ENCODE measurements at regions not wholly inside any gene's neighbourhood (a gene's known extent, or its start where the extent isn't known, plus 50 kb on each side); places are given as distances from the start of the nearest gene placed in this dataset.

DNA sequence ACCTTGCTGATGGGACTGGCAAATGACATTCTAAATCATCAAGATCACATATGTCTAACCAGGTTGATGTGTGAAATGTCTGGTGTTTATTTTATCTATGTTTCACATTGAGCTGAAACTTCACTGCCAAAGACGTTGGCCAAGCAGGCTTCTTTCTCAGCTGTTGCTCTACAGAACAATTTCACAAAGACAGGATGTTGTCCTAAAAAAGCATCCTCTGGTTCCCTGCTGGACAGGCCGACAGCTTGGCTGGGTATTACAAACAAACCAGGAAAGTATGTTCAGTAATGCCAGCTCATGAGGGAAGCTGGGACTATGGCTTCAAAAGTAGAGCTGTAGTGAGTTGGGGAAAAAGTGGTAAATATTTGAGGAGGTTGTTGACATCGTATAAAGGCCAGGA, 179.4 kb downstream of the FAM43A start:
- no peak overlapping the region for H3K4me3 Mint-ChIP-seq
- H3K4me3 ChIP-seq: no peak overlapping the region
- H3K9me2 ChIP-seq (ENCODE audit: insufficient read depth): 0 out of 2 replicates have a peak, but pooled peaks cover 4% of the 10 kb centered on the region
- no peaks in the 10 kb centered on the region for H3F3A ChIP-seq (replicated peaks; ENCODE audit: low read depth)
- DNase-seq (ENCODE audit: low spot score): no peak
- H3K27ac Mint-ChIP-seq: no peak overlapping the region
- no peaks in the 10 kb centered on the region; the same call in 2 of the 3 replicates for H3K9me3 Mint-ChIP-seq
- H3K27me3 ChIP-seq (ENCODE audit: insufficient read depth): no peaks in the 10 kb centered on the region
- no peaks in the 10 kb centered on the region for H4K20me1 ChIP-seq (replicated peaks; ENCODE audit: insufficient read depth)
- H3K4me2 ChIP-seq: no peak overlapping the region
- H3K4me1 Mint-ChIP-seq: peaks cover 13% of the 10 kb centered on the region
- H3K79me2 ChIP-seq (replicated peaks; ENCODE audit: insufficient read depth): no peaks in the 10 kb centered on the region
- no peak for TF ChIP-seq ZNF114 (CRISPR knock-in tag; IDR thresholded peaks at IDR 0.05)
- TF ChIP-seq STAT1 (IDR thresholded peaks at IDR 0.05; ENCODE audit: unreplicated experiment): no peak
- no peak for TF ChIP-seq ZNF331 (CRISPR knock-in tag; IDR thresholded peaks at IDR 0.05; ENCODE audit: low read depth)
- no peak for TF ChIP-seq NANOG (IDR thresholded peaks at IDR 0.05; ENCODE audit: borderline replicate concordance)
- no peak for TF ChIP-seq EZH2 (IDR thresholded peaks at IDR 0.05; ENCODE audit: low read depth, unreplicated experiment)
- no peak for TF ChIP-seq POLR2AphosphoS5 (IDR thresholded peaks at IDR 0.05; ENCODE audit: low read depth)
- TF ChIP-seq, protein P1, sequence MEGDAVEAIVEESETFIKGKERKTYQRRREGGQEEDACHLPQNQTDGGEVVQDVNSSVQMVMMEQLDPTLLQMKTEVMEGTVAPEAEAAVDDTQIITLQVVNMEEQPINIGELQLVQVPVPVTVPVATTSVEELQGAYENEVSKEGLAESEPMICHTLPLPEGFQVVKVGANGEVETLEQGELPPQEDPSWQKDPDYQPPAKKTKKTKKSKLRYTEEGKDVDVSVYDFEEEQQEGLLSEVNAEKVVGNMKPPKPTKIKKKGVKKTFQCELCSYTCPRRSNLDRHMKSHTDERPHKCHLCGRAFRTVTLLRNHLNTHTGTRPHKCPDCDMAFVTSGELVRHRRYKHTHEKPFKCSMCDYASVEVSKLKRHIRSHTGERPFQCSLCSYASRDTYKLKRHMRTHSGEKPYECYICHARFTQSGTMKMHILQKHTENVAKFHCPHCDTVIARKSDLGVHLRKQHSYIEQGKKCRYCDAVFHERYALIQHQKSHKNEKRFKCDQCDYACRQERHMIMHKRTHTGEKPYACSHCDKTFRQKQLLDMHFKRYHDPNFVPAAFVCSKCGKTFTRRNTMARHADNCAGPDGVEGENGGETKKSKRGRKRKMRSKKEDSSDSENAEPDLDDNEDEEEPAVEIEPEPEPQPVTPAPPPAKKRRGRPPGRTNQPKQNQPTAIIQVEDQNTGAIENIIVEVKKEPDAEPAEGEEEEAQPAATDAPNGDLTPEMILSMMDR (conservative IDR thresholded peaks at IDR 0.05; ENCODE audit: low read depth in 2 of 2): no peak
- TF ChIP-seq, protein P2, sequence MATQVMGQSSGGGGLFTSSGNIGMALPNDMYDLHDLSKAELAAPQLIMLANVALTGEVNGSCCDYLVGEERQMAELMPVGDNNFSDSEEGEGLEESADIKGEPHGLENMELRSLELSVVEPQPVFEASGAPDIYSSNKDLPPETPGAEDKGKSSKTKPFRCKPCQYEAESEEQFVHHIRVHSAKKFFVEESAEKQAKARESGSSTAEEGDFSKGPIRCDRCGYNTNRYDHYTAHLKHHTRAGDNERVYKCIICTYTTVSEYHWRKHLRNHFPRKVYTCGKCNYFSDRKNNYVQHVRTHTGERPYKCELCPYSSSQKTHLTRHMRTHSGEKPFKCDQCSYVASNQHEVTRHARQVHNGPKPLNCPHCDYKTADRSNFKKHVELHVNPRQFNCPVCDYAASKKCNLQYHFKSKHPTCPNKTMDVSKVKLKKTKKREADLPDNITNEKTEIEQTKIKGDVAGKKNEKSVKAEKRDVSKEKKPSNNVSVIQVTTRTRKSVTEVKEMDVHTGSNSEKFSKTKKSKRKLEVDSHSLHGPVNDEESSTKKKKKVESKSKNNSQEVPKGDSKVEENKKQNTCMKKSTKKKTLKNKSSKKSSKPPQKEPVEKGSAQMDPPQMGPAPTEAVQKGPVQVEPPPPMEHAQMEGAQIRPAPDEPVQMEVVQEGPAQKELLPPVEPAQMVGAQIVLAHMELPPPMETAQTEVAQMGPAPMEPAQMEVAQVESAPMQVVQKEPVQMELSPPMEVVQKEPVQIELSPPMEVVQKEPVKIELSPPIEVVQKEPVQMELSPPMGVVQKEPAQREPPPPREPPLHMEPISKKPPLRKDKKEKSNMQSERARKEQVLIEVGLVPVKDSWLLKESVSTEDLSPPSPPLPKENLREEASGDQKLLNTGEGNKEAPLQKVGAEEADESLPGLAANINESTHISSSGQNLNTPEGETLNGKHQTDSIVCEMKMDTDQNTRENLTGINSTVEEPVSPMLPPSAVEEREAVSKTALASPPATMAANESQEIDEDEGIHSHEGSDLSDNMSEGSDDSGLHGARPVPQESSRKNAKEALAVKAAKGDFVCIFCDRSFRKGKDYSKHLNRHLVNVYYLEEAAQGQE (IDR thresholded peaks at IDR 0.05; ENCODE audit: unreplicated experiment): no peak
- TF ChIP-seq, protein P3, sequence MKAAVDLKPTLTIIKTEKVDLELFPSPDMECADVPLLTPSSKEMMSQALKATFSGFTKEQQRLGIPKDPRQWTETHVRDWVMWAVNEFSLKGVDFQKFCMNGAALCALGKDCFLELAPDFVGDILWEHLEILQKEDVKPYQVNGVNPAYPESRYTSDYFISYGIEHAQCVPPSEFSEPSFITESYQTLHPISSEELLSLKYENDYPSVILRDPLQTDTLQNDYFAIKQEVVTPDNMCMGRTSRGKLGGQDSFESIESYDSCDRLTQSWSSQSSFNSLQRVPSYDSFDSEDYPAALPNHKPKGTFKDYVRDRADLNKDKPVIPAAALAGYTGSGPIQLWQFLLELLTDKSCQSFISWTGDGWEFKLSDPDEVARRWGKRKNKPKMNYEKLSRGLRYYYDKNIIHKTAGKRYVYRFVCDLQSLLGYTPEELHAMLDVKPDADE (IDR thresholded peaks at IDR 0.05): no peak
- no peak for TF ChIP-seq JUNB (IDR thresholded peaks at IDR 0.05; ENCODE audit: unreplicated experiment)
- no peak for TF ChIP-seq CREB1 (CRISPR knock-in tag; IDR thresholded peaks at IDR 0.05; ENCODE audit: low read depth)
- TF ChIP-seq EZH2phosphoT487 (IDR thresholded peaks at IDR 0.05; ENCODE audit: unreplicated experiment): no peak
- TF ChIP-seq, protein P4, sequence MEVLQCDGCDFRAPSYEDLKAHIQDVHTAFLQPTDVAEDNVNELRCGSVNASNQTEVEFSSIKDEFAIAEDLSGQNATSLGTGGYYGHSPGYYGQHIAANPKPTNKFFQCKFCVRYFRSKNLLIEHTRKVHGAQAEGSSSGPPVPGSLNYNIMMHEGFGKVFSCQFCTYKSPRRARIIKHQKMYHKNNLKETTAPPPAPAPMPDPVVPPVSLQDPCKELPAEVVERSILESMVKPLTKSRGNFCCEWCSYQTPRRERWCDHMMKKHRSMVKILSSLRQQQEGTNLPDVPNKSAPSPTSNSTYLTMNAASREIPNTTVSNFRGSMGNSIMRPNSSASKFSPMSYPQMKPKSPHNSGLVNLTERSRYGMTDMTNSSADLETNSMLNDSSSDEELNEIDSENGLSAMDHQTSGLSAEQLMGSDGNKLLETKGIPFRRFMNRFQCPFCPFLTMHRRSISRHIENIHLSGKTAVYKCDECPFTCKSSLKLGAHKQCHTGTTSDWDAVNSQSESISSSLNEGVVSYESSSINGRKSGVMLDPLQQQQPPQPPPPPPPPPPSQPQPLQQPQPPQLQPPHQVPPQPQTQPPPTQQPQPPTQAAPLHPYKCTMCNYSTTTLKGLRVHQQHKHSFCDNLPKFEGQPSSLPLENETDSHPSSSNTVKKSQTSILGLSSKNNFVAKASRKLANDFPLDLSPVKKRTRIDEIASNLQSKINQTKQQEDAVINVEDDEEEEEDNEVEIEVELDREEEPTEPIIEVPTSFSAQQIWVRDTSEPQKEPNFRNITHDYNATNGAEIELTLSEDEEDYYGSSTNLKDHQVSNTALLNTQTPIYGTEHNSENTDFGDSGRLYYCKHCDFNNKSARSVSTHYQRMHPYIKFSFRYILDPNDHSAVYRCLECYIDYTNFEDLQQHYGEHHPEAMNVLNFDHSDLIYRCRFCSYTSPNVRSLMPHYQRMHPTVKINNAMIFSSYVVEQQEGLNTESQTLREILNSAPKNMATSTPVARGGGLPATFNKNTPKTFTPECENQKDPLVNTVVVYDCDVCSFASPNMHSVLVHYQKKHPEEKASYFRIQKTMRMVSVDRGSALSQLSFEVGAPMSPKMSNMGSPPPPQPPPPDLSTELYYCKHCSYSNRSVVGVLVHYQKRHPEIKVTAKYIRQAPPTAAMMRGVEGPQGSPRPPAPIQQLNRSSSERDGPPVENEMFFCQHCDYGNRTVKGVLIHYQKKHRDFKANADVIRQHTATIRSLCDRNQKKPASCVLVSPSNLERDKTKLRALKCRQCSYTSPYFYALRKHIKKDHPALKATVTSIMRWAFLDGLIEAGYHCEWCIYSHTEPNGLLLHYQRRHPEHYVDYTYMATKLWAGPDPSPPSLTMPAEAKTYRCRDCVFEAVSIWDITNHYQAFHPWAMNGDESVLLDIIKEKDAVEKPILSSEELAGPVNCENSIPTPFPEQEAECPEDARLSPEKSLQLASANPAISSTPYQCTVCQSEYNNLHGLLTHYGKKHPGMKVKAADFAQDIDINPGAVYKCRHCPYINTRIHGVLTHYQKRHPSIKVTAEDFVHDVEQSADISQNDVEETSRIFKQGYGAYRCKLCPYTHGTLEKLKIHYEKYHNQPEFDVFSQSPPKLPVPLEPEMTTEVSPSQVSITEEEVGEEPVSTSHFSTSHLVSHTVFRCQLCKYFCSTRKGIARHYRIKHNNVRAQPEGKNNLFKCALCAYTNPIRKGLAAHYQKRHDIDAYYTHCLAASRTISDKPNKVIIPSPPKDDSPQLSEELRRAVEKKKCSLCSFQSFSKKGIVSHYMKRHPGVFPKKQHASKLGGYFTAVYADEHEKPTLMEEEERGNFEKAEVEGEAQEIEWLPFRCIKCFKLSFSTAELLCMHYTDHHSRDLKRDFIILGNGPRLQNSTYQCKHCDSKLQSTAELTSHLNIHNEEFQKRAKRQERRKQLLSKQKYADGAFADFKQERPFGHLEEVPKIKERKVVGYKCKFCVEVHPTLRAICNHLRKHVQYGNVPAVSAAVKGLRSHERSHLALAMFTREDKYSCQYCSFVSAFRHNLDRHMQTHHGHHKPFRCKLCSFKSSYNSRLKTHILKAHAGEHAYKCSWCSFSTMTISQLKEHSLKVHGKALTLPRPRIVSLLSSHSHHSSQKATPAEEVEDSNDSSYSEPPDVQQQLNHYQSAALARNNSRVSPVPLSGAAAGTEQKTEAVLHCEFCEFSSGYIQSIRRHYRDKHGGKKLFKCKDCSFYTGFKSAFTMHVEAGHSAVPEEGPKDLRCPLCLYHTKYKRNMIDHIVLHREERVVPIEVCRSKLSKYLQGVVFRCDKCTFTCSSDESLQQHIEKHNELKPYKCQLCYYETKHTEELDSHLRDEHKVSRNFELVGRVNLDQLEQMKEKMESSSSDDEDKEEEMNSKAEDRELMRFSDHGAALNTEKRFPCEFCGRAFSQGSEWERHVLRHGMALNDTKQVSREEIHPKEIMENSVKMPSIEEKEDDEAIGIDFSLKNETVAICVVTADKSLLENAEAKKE (CRISPR knock-in tag; IDR thresholded peaks at IDR 0.05): no peak
- H3K27me3 Mint-ChIP-seq (ENCODE audit: insufficient read depth, low read depth, poor library complexity): peaks cover 3% of the 10 kb centered on the region
- no peaks in the 10 kb centered on the region for H3K36me3 Mint-ChIP-seq (ENCODE audit: low read depth)
- H3K36me3 ChIP-seq (ENCODE audit: insufficient read depth): no peaks in the 10 kb centered on the region
- no peak for ATAC-seq
- no peak overlapping the region for H2AFZ ChIP-seq
- H3K4me1 ChIP-seq (ENCODE audit: insufficient read depth): no peaks in the 10 kb centered on the region
- H3K27ac ChIP-seq (ENCODE audit: low read depth): no peak overlapping the region

All from GM23338 (cell line).